HepG2 (cell line): ENCODE measurements at regions not wholly inside any gene's neighbourhood (a gene's known extent, or its start where the extent isn't known, plus 50 kb on each side); places are given as distances from the start of the nearest gene placed in this dataset.

Source experiments
- CCAR2 ChIP-seq: fragments of 200-400 bp; formaldehyde crosslinking; optimal IDR thresholded peaks from 2 replicates; pipeline ENCODE3; 2018; ENCODE audit warnings: low read depth, mild to moderate bottlenecking, low read length, moderate library complexity
- HCFC1 ChIP-seq: fragments of 150-350 bp; IDR thresholded peaks from 2 replicates; pipeline ENCODE4 v1.6.1; 2014; ENCODE audit warnings: low read depth, low read length
- NBN ChIP-seq: fragments of 450-650 bp; conservative IDR thresholded peaks from 2 replicates; pipeline ENCODE4 v1.6.1; 2017
- NR1H2 ChIP-seq: sonication (generic); formaldehyde crosslinking; IDR thresholded peaks from 2 replicates; pipeline ENCODE4 v1.8.1; 2022; ENCODE audit warnings: low read depth, missing genetic modification reagents, borderline replicate concordance
- RAD21 ChIP-seq: fragments of 450-650 bp; formaldehyde crosslinking; IDR thresholded peaks from 2 replicates; pipeline ENCODE4 v1.5.0; 2020; ENCODE audit warnings: mild to moderate bottlenecking
- ZNF350 ChIP-seq: sonication (generic); formaldehyde crosslinking; IDR thresholded peaks from 2 replicates; pipeline ENCODE4 v1.4.0; 2020; ENCODE audit warnings: mild to moderate bottlenecking, low read depth, missing genetic modification reagents, borderline replicate concordance
- ZNF746 ChIP-seq: sonication (generic); formaldehyde crosslinking; IDR thresholded peaks from 2 replicates; pipeline ENCODE4 v1.8.0; 2022; ENCODE audit warnings: mild to moderate bottlenecking, missing genetic modification reagents
- TF ChIP-seq, protein P1 (sequence below): sonication (generic); formaldehyde crosslinking; IDR thresholded peaks from 2 replicates; pipeline ENCODE4 v1.4.0; 2020; ENCODE audit warnings: low read depth, missing genetic modification reagents
- TF ChIP-seq, protein P2 (sequence below): sonication (generic); formaldehyde crosslinking; IDR thresholded peaks from 2 replicates; pipeline ENCODE4 v1.4.0; 2020; ENCODE audit warnings: missing genetic modification reagents
- TF ChIP-seq, protein P3 (sequence below): sonication (generic); formaldehyde crosslinking; IDR thresholded peaks from 2 replicates; pipeline ENCODE4 v1.4.0; 2020; ENCODE audit warnings: missing genetic modification reagents

DNA sequence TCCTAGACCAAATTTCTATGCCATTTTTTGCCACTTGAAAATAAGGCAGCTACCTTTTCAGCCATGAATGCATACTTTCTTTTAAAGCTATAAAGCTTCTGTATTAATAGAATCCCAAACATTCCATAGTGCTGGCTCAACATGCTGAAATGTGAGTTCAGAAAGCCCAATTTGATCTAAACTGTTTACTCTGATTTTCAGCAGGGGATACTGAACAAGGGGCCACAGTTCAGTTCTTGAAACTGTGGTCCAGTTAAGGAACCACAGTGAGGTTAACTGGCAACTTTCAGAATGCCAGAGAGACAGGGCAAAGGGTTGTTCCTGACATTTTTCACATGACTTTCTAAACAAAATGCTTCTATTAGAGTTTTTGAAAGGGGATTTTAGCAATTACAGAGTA, 85.7 kb upstream of the COL11A1 start:
- TF ChIP-seq NR1H2 (CRISPR knock-in tag) (no peak), NBN (no peak), CCAR2 (no peak), ZNF746 (CRISPR knock-in tag) (no peak), RAD21 (no peak), ZNF350 (CRISPR knock-in tag) (no peak), HCFC1 (no peak)
- TF ChIP-seq, protein P1, sequence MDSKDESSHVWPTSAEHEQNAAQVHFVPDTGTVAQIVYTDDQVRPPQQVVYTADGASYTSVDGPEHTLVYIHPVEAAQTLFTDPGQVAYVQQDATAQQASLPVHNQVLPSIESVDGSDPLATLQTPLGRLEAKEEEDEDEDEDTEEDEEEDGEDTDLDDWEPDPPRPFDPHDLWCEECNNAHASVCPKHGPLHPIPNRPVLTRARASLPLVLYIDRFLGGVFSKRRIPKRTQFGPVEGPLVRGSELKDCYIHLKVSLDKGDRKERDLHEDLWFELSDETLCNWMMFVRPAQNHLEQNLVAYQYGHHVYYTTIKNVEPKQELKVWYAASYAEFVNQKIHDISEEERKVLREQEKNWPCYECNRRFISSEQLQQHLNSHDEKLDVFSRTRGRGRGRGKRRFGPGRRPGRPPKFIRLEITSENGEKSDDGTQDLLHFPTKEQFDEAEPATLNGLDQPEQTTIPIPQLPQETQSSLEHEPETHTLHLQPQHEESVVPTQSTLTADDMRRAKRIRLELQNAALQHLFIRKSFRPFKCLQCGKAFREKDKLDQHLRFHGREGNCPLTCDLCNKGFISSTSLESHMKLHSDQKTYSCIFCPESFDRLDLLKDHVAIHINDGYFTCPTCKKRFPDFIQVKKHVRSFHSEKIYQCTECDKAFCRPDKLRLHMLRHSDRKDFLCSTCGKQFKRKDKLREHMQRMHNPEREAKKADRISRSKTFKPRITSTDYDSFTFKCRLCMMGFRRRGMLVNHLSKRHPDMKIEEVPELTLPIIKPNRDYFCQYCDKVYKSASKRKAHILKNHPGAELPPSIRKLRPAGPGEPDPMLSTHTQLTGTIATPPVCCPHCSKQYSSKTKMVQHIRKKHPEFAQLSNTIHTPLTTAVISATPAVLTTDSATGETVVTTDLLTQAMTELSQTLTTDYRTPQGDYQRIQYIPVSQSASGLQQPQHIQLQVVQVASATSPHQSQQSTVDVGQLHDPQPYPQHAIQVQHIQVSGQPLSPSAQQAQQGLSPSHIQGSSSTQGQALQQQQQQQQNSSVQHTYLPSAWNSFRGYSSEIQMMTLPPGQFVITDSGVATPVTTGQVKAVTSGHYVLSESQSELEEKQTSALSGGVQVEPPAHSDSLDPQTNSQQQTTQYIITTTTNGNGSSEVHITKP, result no peak
- TF ChIP-seq, protein P2, sequence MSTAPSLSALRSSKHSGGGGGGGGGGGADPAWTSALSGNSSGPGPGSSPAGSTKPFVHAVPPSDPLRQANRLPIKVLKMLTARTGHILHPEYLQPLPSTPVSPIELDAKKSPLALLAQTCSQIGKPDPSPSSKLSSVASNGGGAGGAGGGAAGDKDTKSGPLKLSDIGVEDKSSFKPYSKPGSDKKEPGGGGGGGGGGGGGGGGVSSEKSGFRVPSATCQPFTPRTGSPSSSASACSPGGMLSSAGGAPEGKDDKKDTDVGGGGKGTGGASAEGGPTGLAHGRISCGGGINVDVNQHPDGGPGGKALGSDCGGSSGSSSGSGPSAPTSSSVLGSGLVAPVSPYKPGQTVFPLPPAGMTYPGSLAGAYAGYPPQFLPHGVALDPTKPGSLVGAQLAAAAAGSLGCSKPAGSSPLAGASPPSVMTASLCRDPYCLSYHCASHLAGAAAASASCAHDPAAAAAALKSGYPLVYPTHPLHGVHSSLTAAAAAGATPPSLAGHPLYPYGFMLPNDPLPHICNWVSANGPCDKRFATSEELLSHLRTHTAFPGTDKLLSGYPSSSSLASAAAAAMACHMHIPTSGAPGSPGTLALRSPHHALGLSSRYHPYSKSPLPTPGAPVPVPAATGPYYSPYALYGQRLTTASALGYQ (CRISPR knock-in tag), result no peak
- TF ChIP-seq, protein P3, sequence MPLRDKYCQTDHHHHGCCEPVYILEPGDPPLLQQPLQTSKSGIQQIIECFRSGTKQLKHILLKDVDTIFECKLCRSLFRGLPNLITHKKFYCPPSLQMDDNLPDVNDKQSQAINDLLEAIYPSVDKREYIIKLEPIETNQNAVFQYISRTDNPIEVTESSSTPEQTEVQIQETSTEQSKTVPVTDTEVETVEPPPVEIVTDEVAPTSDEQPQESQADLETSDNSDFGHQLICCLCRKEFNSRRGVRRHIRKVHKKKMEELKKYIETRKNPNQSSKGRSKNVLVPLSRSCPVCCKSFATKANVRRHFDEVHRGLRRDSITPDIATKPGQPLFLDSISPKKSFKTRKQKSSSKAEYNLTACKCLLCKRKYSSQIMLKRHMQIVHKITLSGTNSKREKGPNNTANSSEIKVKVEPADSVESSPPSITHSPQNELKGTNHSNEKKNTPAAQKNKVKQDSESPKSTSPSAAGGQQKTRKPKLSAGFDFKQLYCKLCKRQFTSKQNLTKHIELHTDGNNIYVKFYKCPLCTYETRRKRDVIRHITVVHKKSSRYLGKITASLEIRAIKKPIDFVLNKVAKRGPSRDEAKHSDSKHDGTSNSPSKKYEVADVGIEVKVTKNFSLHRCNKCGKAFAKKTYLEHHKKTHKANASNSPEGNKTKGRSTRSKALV (CRISPR knock-in tag), result no peak
